ENCODE measurements at regions not wholly inside any gene's neighbourhood (a gene's known extent, or its start where the extent isn't known, plus 50 kb on each side); places are given as distances from the start of the nearest gene placed in this dataset.

DNA sequence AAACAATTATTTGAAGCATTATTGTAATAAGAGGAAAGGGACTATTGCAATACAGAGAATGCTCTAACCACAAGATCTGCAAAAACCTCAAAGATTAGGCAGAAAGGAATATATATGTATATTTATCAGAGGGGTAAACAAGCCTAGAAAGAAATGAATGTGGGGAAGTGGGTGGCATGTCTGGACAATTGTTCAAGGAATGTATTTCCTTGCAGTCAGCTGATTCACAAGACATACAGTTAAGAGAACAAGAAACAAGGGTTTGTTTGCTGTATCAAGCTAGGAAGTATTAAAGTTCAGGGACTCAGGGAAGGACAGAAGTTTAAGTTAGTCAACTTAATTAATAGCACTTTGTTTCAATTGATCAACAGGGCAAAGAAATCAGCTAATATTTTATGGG is 514.7 kb downstream of the CENPC start:
- TF ChIP-seq SP1 (IDR thresholded peaks at IDR 0.05) = no peak
- no peak for TF ChIP-seq HDGF (IDR thresholded peaks at IDR 0.05; ENCODE audit: borderline replicate concordance)
- no peak for TF ChIP-seq ELF4 (IDR thresholded peaks at IDR 0.05)
- TF ChIP-seq FOXK2 (IDR thresholded peaks at IDR 0.05) = no peak
- no peak for TF ChIP-seq ARNT (IDR thresholded peaks at IDR 0.05)
- no peak for TF ChIP-seq TARDBP (IDR thresholded peaks at IDR 0.05)
- no peak for TF ChIP-seq FOXM1 (IDR thresholded peaks at IDR 0.05; ENCODE audit: borderline replicate concordance)
- no peak for TF ChIP-seq L3MBTL2 (conservative IDR thresholded peaks at IDR 0.05)
- no peak for TF ChIP-seq CTBP1 (IDR thresholded peaks at IDR 0.05; ENCODE audit: borderline replicate concordance)
- TF ChIP-seq, protein P1, sequence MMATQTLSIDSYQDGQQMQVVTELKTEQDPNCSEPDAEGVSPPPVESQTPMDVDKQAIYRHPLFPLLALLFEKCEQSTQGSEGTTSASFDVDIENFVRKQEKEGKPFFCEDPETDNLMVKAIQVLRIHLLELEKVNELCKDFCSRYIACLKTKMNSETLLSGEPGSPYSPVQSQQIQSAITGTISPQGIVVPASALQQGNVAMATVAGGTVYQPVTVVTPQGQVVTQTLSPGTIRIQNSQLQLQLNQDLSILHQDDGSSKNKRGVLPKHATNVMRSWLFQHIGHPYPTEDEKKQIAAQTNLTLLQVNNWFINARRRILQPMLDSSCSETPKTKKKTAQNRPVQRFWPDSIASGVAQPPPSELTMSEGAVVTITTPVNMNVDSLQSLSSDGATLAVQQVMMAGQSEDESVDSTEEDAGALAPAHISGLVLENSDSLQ (IDR thresholded peaks at IDR 0.05) = no peak
- no peak for TF ChIP-seq NFRKB (IDR thresholded peaks at IDR 0.05)
